ENCODE measurements at regions not wholly inside any gene's neighbourhood (a gene's known extent, or its start where the extent isn't known, plus 50 kb on each side); places are given as distances from the start of the nearest gene placed in this dataset.
"Not testable (repeated sequence)": the region's sequence is repeated elsewhere in the genome, so short reads cannot be mapped to it uniquely, and the experiment has no call there.

DNA sequence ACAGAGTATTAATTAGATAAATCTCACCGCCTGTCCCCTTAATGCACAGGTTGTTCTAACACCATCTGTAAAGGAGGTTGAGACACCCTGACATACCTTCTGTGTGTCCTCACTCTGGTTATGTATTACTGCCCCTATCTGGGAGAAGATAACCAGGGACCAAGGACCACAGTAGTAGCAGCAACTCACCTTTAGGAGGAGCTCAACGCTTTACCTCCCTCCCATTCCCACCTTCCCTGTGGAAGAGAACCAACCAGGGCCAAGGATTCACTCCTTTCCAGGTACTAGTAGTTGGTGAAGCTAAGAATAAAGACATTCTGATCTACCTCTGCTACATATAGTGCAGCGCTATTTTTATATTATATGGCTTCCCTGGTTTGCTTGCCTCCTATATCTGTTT, 232.6 kb downstream of the MEX3B start:
- DNase-seq, result peak; percentile 3

GRCh38 chr15:81812456-81812855, 233.4 kb downstream of the MEX3B start:
- DNase-seq, result no peak

DNA sequence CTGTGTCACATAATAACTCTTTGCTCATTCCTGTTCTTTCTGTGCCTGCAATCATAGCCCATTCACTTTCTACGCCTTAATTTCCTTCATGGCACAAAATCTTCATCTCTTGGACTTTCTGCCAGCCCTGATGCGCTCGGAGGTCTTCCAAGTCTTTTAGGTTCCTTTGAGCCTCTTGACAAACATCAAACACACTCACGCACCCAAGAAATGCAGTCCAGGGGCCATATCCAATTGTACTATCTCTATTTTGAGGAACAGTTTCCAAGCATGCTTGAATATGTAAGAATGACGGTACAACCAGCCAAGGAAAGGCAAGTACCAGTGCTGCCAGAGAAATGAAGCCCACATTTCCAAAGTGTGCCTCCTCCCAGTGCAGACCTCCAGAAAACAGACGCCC, 234.1 kb downstream of the MEX3B start:
- no peak for DNase-seq

DNA sequence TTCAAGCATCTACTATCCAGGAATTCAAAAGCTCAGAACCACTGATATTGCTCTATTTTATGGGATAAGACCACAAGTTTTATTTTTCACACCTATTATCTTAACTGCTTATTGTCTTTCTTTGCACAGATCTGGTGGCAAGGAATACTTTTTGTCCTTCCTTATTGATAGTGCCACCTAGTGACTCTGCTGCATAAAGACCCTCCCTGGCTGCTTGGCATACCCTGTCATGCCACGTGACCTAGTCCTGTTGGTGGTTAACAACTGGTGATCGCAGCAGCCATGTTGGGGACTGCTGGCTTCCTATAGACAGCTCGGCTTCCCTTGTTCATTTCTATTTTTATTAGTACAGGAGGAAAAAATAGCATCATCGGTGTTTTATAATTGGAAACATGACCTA, 236.3 kb downstream of the MEX3B start:
- peak; percentile 3 for DNase-seq

DNA sequence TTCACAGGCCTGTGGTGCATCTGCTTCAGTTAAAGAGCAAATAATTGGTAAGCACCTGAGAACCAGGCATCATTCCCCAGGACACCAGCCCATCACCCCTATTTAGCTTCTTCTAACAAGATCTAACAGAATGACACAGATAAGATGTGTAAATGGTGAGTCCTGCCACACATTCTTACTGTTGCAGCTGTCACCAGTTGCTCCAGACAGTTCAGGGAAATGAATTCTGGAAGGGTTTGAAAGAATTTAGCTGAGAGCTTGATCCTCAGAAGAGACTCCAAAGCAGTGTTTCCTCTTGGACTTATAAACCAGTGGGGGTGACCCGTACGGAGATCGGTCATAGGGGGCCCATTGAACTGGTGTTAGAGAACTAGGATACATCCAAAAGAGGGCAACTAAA, 238.0 kb downstream of the MEX3B start:
- DNase-seq, result no peak

DNA sequence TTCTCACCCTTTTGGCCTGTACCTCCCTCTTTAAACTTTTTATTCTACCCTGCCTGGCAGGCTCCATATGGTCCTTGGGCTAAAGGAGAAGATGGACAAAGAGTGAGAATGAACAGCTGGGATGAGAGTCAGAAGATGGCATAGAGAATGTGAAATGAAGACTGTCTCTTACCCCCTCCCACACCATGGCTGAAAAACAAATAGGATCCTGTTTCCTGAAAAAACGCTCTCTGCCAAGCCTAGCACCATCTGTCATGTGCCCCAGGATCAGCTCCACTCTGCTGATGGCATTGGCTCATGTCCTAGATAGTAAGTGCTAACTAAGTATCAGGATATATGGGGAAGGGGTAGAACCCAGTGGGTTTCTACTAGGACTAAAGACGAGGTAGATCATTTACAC, 238.6 kb downstream of the MEX3B start:
- no peak for DNase-seq

- no peak for DNase-seq
Observed at GRCh38 chr15:81795899-81796298, 249.9 kb downstream of the MEX3B start.

DNA sequence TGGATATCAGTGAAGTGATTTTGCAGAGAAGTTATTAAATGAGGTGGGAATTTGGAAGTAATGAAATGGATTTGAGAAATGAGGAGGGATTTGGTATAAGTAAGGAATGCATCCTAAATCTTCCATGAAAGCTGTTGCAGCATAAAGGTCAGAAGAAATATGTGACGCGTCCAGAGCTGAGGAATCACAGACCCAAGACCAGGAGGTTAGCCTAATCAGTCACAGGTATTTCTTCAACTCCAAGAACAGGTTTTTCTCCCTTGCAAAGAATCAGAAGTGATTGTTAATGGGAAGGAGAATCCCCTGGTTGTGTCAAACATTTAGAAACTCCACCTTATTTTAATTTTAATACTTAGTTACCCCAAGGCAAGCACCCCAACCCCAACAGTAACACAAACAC, 253.2 kb downstream of the MEX3B start:
- no peak for DNase-seq

DNA sequence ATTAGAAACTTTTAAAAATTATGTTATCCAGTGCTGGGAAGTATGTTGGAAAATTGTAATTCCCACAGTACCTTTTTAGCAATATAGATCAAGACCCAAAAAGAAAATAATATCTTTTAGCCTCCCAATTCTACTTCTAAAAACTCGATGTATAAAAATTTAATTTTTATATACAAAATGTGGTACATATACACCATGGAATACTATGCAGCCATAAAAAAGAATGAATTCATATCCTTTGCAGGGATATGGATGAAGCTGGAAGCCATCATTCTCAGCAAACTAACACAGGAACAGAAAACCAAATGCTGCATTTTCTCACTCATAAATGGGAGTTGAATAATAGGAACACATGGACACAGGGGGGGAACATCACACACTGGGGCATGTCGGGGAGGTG, 254.5 kb downstream of the MEX3B start:
- not testable (repeated sequence) for DNase-seq

DNA sequence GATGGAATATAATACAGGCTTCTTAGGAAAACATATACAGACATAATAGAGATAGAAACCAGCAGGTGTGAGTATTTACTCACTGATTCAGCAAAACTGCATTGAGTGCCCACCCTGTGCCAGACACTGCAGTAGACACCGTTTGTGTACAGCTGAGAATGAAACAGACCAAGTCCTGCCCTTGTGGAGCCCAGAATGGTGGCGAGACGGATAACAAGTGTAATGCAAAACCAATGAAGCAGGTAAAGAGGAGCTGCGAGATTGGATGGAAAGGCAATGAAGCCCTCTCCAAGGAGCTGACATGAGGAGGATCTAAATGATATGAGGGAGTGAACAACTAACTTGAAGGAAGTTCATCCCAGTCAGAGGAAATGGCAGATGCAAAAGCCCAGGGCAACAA, 256.4 kb downstream of the MEX3B start:
- DNase-seq, result no peak

DNA sequence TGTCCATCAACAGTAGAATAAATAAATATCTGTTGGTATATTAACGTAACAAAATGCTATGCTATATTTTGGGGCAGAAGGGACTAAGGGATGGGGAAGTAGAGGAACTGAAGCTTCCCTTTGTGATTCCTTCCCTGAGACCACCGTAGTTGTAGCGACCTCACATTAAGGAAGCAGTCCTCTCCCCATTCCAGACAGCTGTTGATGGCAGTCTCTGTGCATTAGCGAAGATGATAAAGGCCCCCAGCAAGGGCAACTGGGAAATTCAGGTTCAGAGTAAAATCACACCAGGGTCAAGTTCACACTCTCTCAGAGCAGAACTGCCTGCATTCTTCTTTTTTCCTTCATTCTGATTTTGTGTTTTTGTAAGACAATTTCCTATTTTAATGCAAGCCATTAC, 259.0 kb downstream of the MEX3B start:
- DNase-seq, result no peak

DNA sequence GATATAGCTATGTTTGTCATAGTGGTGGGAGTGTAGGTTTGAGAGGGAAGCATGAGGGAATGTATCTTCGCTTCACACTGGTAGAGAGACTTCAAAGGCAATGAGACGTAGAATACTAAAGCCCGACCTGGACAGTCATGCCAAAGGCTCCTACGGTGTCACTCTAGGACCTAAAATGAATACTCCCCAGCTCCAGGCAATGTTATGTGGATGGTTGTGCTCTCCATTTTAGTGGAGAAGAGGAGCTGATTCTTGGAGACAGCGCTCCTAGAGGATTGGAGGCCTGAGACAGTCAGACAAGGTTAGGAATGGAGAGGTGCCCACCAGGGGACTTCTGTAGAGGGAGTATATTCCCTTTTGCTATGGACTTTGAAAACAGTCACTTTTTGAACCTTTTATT, 260.1 kb downstream of the MEX3B start:
- DNase-seq, result no peak

DNA sequence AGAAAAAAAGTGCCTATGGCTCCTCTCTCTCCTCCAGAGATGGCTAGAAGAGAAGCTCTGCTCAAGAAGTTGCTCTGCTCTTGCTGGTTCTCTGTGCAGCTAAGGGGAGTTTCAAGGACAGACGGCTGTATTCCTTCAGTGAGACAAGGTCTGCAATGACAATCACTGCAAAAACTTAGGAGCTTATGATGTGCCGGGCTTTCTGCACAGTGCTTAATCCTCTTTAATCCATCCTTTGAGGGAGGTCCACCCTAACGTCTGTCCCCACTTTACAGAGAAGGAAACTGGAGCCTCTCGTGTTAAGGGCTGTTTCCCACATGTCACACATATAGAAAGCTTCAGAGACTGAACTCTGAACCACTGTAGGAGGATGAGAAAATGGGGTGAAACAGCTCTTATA, 260.6 kb downstream of the MEX3B start:
- no peak for DNase-seq

DNA sequence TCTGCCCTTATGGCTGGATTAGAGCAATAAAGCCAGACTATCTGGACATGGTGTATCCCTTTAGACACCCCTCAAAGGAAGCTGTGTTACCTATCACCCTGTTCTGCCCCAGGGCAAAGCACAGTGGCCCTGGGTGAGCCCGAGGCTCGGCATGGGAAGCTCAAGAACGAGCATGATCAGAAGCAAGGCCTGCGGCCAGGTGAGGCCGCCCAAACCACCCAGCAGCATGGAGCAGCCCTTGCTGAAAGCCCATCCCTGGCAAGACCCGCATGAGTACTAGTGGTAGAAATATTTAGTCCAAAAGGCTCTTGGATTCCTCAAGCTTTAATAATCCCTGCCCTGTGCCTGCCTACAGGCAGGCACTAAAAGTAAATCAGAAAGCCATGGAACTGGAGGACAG, 261.1 kb downstream of the MEX3B start:
- no peak for DNase-seq

GRCh38 chr15:81783586-81783985, 262.2 kb downstream of the MEX3B start:
- no peak for DNase-seq

DNA sequence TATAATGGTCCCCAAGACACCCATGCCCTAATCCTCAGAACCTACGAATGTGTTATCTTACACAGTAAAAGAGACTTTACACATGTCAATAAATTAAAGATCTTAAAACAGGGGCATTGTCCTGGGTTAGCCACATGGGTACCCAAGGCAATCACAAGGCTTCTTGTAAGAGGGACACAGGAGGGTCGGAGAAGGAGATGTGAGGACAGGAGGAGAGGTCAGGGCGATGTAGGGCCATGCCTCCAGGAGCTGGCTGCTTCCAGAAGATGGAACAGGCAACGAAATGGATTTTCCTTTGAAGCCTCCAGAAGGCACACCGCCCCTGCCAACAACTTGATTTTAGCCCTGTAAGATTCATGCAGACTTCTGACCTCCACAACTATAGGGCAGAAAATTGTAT, 262.7 kb downstream of the MEX3B start:
- no peak for DNase-seq

GRCh38 chr15:81781395-81781794, 264.4 kb downstream of the MEX3B start:
- DNase-seq, result no peak

- no peak for DNase-seq
Observed at GRCh38 chr15:81780966-81781365, 264.9 kb downstream of the MEX3B start.

DNA sequence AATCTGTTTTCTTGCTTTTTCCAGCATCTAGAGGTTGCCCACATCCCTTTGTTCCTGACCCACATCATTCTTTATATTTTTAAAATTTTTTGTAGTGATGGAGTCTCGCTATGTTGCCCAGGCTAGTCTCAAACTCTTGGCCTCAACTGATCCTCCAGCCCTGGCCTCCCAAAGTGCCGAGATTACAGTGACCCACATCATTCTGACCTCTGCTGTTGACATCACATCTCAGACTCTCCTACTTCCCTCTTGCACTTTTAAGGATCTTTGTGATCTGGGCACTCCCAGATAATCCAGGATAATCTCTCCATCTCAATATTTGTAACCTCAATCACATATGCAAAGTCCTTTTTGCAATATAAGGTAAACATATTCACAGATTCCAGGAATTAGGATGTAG, 266.6 kb downstream of the MEX3B start:
- DNase-seq, result no peak

DNA sequence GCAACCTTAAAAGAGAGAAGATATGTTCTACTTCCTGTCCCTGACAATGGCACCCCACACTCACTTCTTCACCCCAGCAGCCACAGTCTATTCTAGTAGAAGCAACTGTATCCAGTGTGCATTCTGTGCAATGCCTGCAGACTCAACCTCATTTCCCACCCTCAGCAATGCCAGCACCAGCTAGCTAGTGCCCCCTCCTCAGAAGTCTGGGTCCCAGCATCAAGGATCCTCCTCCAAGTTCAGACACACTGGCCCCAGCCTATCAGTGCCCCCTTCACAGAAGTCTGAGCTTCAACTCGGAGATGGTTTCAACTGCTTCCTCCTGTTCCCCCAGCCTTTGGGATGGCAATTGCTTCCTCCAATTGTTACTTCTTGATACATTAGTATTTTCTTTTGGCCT, 268.3 kb downstream of the MEX3B start:
- no peak for DNase-seq

GRCh38 chr15:81776976-81777375, 268.8 kb downstream of the MEX3B start:
- DNase-seq, result no peak

DNA sequence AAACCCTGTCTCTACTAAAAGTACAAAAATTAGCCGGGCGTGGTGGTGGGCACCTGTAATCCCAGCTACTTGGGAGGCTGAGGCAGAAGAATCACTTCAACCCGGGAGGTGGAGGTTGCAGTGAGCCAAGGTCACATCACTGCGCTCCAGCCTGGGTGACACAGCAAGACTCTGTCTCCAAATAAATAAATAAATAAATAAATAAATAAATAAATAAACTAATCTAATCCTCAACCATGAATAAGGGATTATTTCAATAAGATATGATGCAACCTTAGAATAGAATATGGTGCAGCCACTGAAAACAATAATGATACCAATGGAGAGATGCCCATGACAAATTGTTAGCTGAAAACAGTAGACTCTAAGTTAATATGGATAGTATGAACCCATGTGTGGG, 270.0 kb downstream of the MEX3B start:
- DNase-seq, result not testable (repeated sequence)

- DNase-seq, result no peak
Observed at GRCh38 chr15:81774309-81774708, 271.5 kb downstream of the MEX3B start.

- no peak for DNase-seq
Observed at GRCh38 chr15:81768773-81769172, 277.0 kb downstream of the MEX3B start.

- DNase-seq, result no peak
Observed at GRCh38 chr15:81766829-81767475, 278.9 kb downstream of the MEX3B start.

GRCh38 chr15:81765816-81766215, 280.0 kb downstream of the MEX3B start:
- DNase-seq, result no peak
